Uterus (tissue), 2 donors: ENCODE measurements at regions not wholly inside any gene's neighbourhood (a gene's known extent, or its start where the extent isn't known, plus 50 kb on each side); places are given as distances from the start of the nearest gene placed in this dataset.

Source experiments
- CTCF ChIP-seq, 4 experiments: fragments of 200-600 bp in 2 of 4; fragments of 450-650 bp in 2 of 4; sonication (generic) in 2 of 4; IDR thresholded peaks; one replicate each; pipeline ENCODE4 v1.5.1; 2016 to 2019; ENCODE audit warnings: antibody characterized with exemption in 4 of 4, mild to moderate bottlenecking in 2 of 4, moderate library complexity in 1 of 4
- POLR2A ChIP-seq, 2 donors: fragments of 450-650 bp; IDR thresholded peaks; one replicate each; pipeline ENCODE4 v1.6.1; 2016; ENCODE audit warnings: antibody characterized with exemption in 2 of 2, mild to moderate bottlenecking in 1 of 2, moderate library complexity in 1 of 2

- TF ChIP-seq CTCF (IDR thresholded peaks at IDR 0.05) (no peak), POLR2A (IDR thresholded peaks at IDR 0.05) (no peak)
Measured at GRCh38 chr21:16211339-16212303, 481.8 kb downstream of the USP25 start.
